HCT116 (cell line): ENCODE measurements at regions not wholly inside any gene's neighbourhood (a gene's known extent, or its start where the extent isn't known, plus 50 kb on each side); places are given as distances from the start of the nearest gene placed in this dataset.

ENCODE experiments used
- CBX3 ChIP-seq: IDR thresholded peaks from 2 replicates; pipeline ENCODE4 v1.6.1; 2012; ENCODE audit warnings: low read depth
- EZH2 ChIP-seq: fragments of 200-600 bp; sonication (generic); IDR thresholded peaks from 2 replicates; pipeline ENCODE4 v1.6.1; 2017; ENCODE audit warnings: antibody characterized with exemption, mixed run types
- POLR2A ChIP-seq: IDR thresholded peaks from 2 replicates; pipeline ENCODE4 v1.7.0; 2011; ENCODE audit warnings: borderline replicate concordance; ENCODE audit not compliant: insufficient read depth, insufficient read length; ENCODE audit errors: extremely low read depth
- POLR2AphosphoS5 ChIP-seq: IDR thresholded peaks from 2 replicates; pipeline ENCODE4 v1.6.1; 2011; ENCODE audit warnings: mild to moderate bottlenecking, low read depth, low read length, moderate library complexity
- RAD21 ChIP-seq: IDR thresholded peaks from 2 replicates; pipeline ENCODE4 v1.6.1; 2012; ENCODE audit warnings: low read depth, mild to moderate bottlenecking
- YY1 ChIP-seq: IDR thresholded peaks from 2 replicates; pipeline ENCODE4 v1.6.1; 2011; ENCODE audit warnings: low read length, low read depth, moderate library complexity, mild to moderate bottlenecking; ENCODE audit not compliant: insufficient replicate concordance; ENCODE audit errors: extremely low read depth
- ZFX ChIP-seq: fragments of 450-650 bp; IDR thresholded peaks from 2 replicates; pipeline ENCODE4 v1.6.1; 2017
- TF ChIP-seq, protein P1 (sequence below), 3 experiments: fragments of 200-600 bp in 1 of 3; sonication (generic) in 1 of 3; IDR thresholded peaks in 2 of 3; conservative IDR thresholded peaks in 1 of 3; 2 replicates each; pipeline ENCODE4 v1.5.1; 2012 to 2017; ENCODE audit warnings: low read depth in 2 of 3, low read length in 2 of 3, antibody characterized with exemption in 1 of 3, borderline replicate concordance in 1 of 3, control low read depth in 1 of 3, mild to moderate bottlenecking in 1 of 3, mixed read lengths in 1 of 3, mixed run types in 1 of 3, moderate library complexity in 1 of 3; ENCODE audit not compliant: insufficient read depth in 1 of 3
- TF ChIP-seq, protein P2 (sequence below): IDR thresholded peaks from 2 replicates; pipeline ENCODE4 v1.6.1; 2012

DNA sequence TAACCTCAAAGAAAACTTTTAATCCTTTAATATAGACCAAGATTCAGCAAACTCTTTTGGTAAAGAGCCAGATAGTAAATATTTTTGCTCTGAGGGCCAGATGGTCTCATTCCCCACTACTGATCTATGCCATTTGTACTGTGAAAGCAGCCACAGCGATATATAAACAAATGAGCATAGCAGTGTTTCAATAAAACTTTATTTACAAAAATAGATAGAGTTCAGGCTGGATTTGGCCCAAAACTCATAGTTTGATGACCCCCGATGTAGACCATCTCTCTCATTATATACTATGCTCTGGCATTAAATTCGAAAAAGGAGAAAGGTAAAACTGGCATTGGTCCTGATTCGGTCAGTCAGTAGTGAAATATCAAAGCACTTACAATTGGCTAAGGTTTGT lies 195.8 kb upstream of the NRIP1 start:
- TF ChIP-seq YY1 (no peak), EZH2 (no peak), ZFX (no peak), POLR2A (no peak), POLR2AphosphoS5 (no peak), CBX3 (no peak), RAD21 (no peak)
- TF ChIP-seq, protein P1, sequence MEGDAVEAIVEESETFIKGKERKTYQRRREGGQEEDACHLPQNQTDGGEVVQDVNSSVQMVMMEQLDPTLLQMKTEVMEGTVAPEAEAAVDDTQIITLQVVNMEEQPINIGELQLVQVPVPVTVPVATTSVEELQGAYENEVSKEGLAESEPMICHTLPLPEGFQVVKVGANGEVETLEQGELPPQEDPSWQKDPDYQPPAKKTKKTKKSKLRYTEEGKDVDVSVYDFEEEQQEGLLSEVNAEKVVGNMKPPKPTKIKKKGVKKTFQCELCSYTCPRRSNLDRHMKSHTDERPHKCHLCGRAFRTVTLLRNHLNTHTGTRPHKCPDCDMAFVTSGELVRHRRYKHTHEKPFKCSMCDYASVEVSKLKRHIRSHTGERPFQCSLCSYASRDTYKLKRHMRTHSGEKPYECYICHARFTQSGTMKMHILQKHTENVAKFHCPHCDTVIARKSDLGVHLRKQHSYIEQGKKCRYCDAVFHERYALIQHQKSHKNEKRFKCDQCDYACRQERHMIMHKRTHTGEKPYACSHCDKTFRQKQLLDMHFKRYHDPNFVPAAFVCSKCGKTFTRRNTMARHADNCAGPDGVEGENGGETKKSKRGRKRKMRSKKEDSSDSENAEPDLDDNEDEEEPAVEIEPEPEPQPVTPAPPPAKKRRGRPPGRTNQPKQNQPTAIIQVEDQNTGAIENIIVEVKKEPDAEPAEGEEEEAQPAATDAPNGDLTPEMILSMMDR (IDR thresholded peaks at IDR 0.05 in 2 of 3, conservative IDR thresholded peaks at IDR 0.05 in 1 of 3; ENCODE audit: borderline replicate concordance in 1 of 3, insufficient read depth in 1 of 3, low read depth in 2 of 3, low read length in 2 of 3), result no peak
- TF ChIP-seq, protein P2, sequence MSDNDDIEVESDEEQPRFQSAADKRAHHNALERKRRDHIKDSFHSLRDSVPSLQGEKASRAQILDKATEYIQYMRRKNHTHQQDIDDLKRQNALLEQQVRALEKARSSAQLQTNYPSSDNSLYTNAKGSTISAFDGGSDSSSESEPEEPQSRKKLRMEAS, result no peak
